ENCODE measurements at regions not wholly inside any gene's neighbourhood (a gene's known extent, or its start where the extent isn't known, plus 50 kb on each side); places are given as distances from the start of the nearest gene placed in this dataset.

- no peak overlapping the region for H3K27ac Mint-ChIP-seq
- H3K36me3 Mint-ChIP-seq (ENCODE audit: low read depth) = no peaks in the 10 kb centered on the region
- intact Hi-C loops (cut with micrococcal nuclease) = no loop called here
- H3K4me3 Mint-ChIP-seq (ENCODE audit: low read depth) = no peak overlapping the region
- DNase-seq (ENCODE audit: low spot score) = no peak
- peaks cover 6% of the 10 kb centered on the region for H3K27me3 Mint-ChIP-seq (ENCODE audit: low read depth)
- no peaks in the 10 kb centered on the region for H3K9me3 Mint-ChIP-seq
- H3K4me1 Mint-ChIP-seq (ENCODE audit: low read depth) = peaks cover 10% of the 10 kb centered on the region
Observed at GRCh38 chr14:65191716-65192115, 89.4 kb upstream of the MAX start.

- Mint-ChIP-seq H3K4me1 (ENCODE audit: low read depth) (peaks cover 10% of the 10 kb centered on the region), H3K4me3 (ENCODE audit: low read depth) (no peak overlapping the region), H3K36me3 (ENCODE audit: low read depth) (no peaks in the 10 kb centered on the region), H3K27ac (no peak overlapping the region), H3K9me3 (no peaks in the 10 kb centered on the region), H3K27me3 (ENCODE audit: low read depth) (peaks cover 5% of the 10 kb centered on the region)
- DNase-seq (ENCODE audit: low spot score) = no peak
- intact Hi-C loops (cut with micrococcal nuclease) = no loop called here
Observed at GRCh38 chr14:65192686-65193085, 90.4 kb upstream of the MAX start.

- no peaks in the 10 kb centered on the region for H3K36me3 Mint-ChIP-seq (ENCODE audit: low read depth)
- H3K4me3 Mint-ChIP-seq (ENCODE audit: low read depth) = no peak overlapping the region
- peaks cover 10% of the 10 kb centered on the region for H3K4me1 Mint-ChIP-seq (ENCODE audit: low read depth)
- no peaks in the 10 kb centered on the region for H3K9me3 Mint-ChIP-seq
- H3K27me3 Mint-ChIP-seq (ENCODE audit: low read depth) = peaks cover 2% of the 10 kb centered on the region
- intact Hi-C loops (cut with micrococcal nuclease) = no loop called here
- no peak for DNase-seq (ENCODE audit: low spot score)
- H3K27ac Mint-ChIP-seq = no peak overlapping the region
Observed at GRCh38 chr14:65193916-65194590, 91.7 kb upstream of the MAX start.

GRCh38 chr14:65195042-65195719 lies 92.9 kb upstream of the MAX start:
- no peak overlapping the region for H3K27ac Mint-ChIP-seq
- H3K27me3 Mint-ChIP-seq (ENCODE audit: low read depth) = no peaks in the 10 kb centered on the region
- H3K36me3 Mint-ChIP-seq (ENCODE audit: low read depth) = no peaks in the 10 kb centered on the region
- no peak overlapping the region for H3K4me3 Mint-ChIP-seq (ENCODE audit: low read depth)
- H3K4me1 Mint-ChIP-seq (ENCODE audit: low read depth) = peaks cover 10% of the 10 kb centered on the region
- DNase-seq (ENCODE audit: low spot score) = no peak
- intact Hi-C loops (cut with micrococcal nuclease) = no loop called here
- H3K9me3 Mint-ChIP-seq = no peaks in the 10 kb centered on the region

GRCh38 chr14:65198346-65198745 lies 96.0 kb upstream of the MAX start:
- H3K36me3 Mint-ChIP-seq (ENCODE audit: low read depth) = no peaks in the 10 kb centered on the region
- no peak for DNase-seq (ENCODE audit: low spot score)
- intact Hi-C loops (cut with micrococcal nuclease) = no loop called here
- H3K27ac Mint-ChIP-seq = no peak overlapping the region
- no peaks in the 10 kb centered on the region for H3K9me3 Mint-ChIP-seq
- H3K27me3 Mint-ChIP-seq (ENCODE audit: low read depth) = no peaks in the 10 kb centered on the region
- peaks cover 10% of the 10 kb centered on the region for H3K4me1 Mint-ChIP-seq (ENCODE audit: low read depth)
- no peak overlapping the region for H3K4me3 Mint-ChIP-seq (ENCODE audit: low read depth)

GRCh38 chr14:65200454-65200853 lies 98.1 kb upstream of the MAX start:
- no peak overlapping the region for H3K27ac Mint-ChIP-seq
- DNase-seq (ENCODE audit: low spot score) = no peak
- H3K27me3 Mint-ChIP-seq (ENCODE audit: low read depth) = no peaks in the 10 kb centered on the region
- intact Hi-C loops (cut with micrococcal nuclease) = no loop called here
- H3K4me1 Mint-ChIP-seq (ENCODE audit: low read depth) = peaks cover 16% of the 10 kb centered on the region
- H3K4me3 Mint-ChIP-seq (ENCODE audit: low read depth) = no peak overlapping the region
- no peaks in the 10 kb centered on the region for H3K36me3 Mint-ChIP-seq (ENCODE audit: low read depth)
- H3K9me3 Mint-ChIP-seq = no peaks in the 10 kb centered on the region

GRCh38 chr14:65203574-65203973 lies 101.3 kb upstream of the MAX start:
- Mint-ChIP-seq H3K27ac (no peak overlapping the region), H3K4me3 (ENCODE audit: low read depth) (no peak overlapping the region), H3K9me3 (no peaks in the 10 kb centered on the region), H3K27me3 (ENCODE audit: low read depth) (no peaks in the 10 kb centered on the region), H3K4me1 (ENCODE audit: low read depth) (peaks cover 37% of the 10 kb centered on the region), H3K36me3 (ENCODE audit: low read depth) (no peaks in the 10 kb centered on the region)
- intact Hi-C loops (cut with micrococcal nuclease) = no loop called here
- no peak for DNase-seq (ENCODE audit: low spot score)

GRCh38 chr14:65204056-65204455 lies 101.7 kb upstream of the MAX start:
- no peak overlapping the region for H3K4me3 Mint-ChIP-seq (ENCODE audit: low read depth)
- H3K4me1 Mint-ChIP-seq (ENCODE audit: low read depth) = peaks cover 42% of the 10 kb centered on the region
- no peaks in the 10 kb centered on the region for H3K27me3 Mint-ChIP-seq (ENCODE audit: low read depth)
- intact Hi-C loops (cut with micrococcal nuclease) = no loop called here
- H3K36me3 Mint-ChIP-seq (ENCODE audit: low read depth) = no peaks in the 10 kb centered on the region
- DNase-seq (ENCODE audit: low spot score) = no peak
- no peak overlapping the region for H3K27ac Mint-ChIP-seq
- H3K9me3 Mint-ChIP-seq = no peaks in the 10 kb centered on the region

GRCh38 chr14:65206078-65206447 lies 103.7 kb upstream of the MAX start:
- peak overlapping the region; percentile 91 for H3K27ac Mint-ChIP-seq
- no peaks in the 10 kb centered on the region for H3K9me3 Mint-ChIP-seq
- no peaks in the 10 kb centered on the region for H3K27me3 Mint-ChIP-seq (ENCODE audit: low read depth)
- DNase-seq (ENCODE audit: low spot score) = no peak
- H3K36me3 Mint-ChIP-seq (ENCODE audit: low read depth) = no peaks in the 10 kb centered on the region
- peaks cover 56% of the 10 kb centered on the region for H3K4me1 Mint-ChIP-seq (ENCODE audit: low read depth)
- intact Hi-C loops (cut with micrococcal nuclease) = loop anchor here (1.0 to 5.0 kb wide), 9 partner anchors 17 to 640 kb away; partner anchors contain the start of genes FNTB and MAX
- H3K4me3 Mint-ChIP-seq (ENCODE audit: low read depth) = peak overlapping the region; percentile 64

GRCh38 chr14:65206448-65207096 lies 104.3 kb upstream of the MAX start:
- Mint-ChIP-seq H3K9me3 (no peaks in the 10 kb centered on the region), H3K4me1 (ENCODE audit: low read depth) (peaks cover 61% of the 10 kb centered on the region), H3K27ac (peak overlapping the region; percentile 91), H3K27me3 (ENCODE audit: low read depth) (no peaks in the 10 kb centered on the region), H3K4me3 (ENCODE audit: low read depth) (peak overlapping the region; percentile 64), H3K36me3 (ENCODE audit: low read depth) (no peaks in the 10 kb centered on the region)
- DNase-seq (ENCODE audit: low spot score) = no peak
- intact Hi-C loops (cut with micrococcal nuclease) = loop anchor here (1.0 to 5.0 kb wide), 9 partner anchors 16 to 640 kb away; partner anchors contain the start of genes FNTB and MAX

- DNase-seq (ENCODE audit: low spot score) = no peak
Observed at GRCh38 chr14:65208548-65208947, 106.2 kb upstream of the MAX start.

GRCh38 chr14:65210118-65210821 lies 108.0 kb upstream of the MAX start:
- intact Hi-C loops (cut with micrococcal nuclease) = loop anchor here (1.0 to 10.0 kb wide), 5 partner anchors 40 to 717 kb away; partner anchors contain the start of gene FUT8
- Mint-ChIP-seq H3K4me1 (ENCODE audit: low read depth) (peaks cover 65% of the 10 kb centered on the region), H3K4me3 (ENCODE audit: low read depth) (peak overlapping the region; percentile 46), H3K9me3 (no peaks in the 10 kb centered on the region), H3K36me3 (ENCODE audit: low read depth) (no peaks in the 10 kb centered on the region), H3K27me3 (ENCODE audit: low read depth) (no peaks in the 10 kb centered on the region), H3K27ac (peak overlapping the region; percentile 62)
- no peak for DNase-seq (ENCODE audit: low spot score)

More at GRCh38 chr14:65208548-65208947, 106.2 kb upstream of the MAX start:
- H3K27me3 Mint-ChIP-seq (ENCODE audit: low read depth) = no peaks in the 10 kb centered on the region
- H3K36me3 Mint-ChIP-seq (ENCODE audit: low read depth) = no peaks in the 10 kb centered on the region
- peak overlapping the region; percentile 86 for H3K27ac Mint-ChIP-seq
- intact Hi-C loops (cut with micrococcal nuclease) = loop anchor here (5.0 kb wide), 1 partner anchor 221 kb away; the partner anchor contains the start of gene FNTB
- peaks cover 65% of the 10 kb centered on the region for H3K4me1 Mint-ChIP-seq (ENCODE audit: low read depth)
- no peaks in the 10 kb centered on the region for H3K9me3 Mint-ChIP-seq
- peak overlapping the region; percentile 46 for H3K4me3 Mint-ChIP-seq (ENCODE audit: low read depth)
